SK-N-SH (cell line): ENCODE measurements at regions not wholly inside any gene's neighbourhood (a gene's known extent, or its start where the extent isn't known, plus 50 kb on each side); places are given as distances from the start of the nearest gene placed in this dataset.

Experiments used
- CTCF ChIA-PET: fragments of 300-600, 350-600 bp; formaldehyde crosslinking; extraction: SDS; loops from one replicate; lab custom pipeline; 2021; lab: Yijun Ruan, JAX
- POLR2A ChIA-PET: fragments of 350-600 bp; sonication (Branson Sonifier 250); formaldehyde crosslinking; extraction: SDS; loops from one replicate; lab custom pipeline; 2020; ENCODE audit warnings: antibody characterized with exemption, inconsistent platforms; lab: Yijun Ruan, JAX
- DNase-seq: peaks from one replicate; pipeline ENCODE4 v3.0.0; 2012
- H2AFZ ChIP-seq: fragments of 200-600 bp; sonication (generic); 2 replicates; pipeline ENCODE4 v1.8.1; 2016; ENCODE audit warnings: antibody characterized with exemption, mild to moderate bottlenecking, low read depth
- H3F3A ChIP-seq: fragments of 200-600 bp; sonication (generic); replicated peaks from 2 replicates; pipeline ENCODE3; 2016; ENCODE audit warnings: antibody characterized with exemption, mild to moderate bottlenecking; ENCODE audit not compliant: insufficient read depth
- H3K27ac ChIP-seq, 2 experiments: fragments of 200-500 bp in 1 of 2; fragments of 200-600 bp in 1 of 2; sonication (Bioruptor generic) in 1 of 2; sonication (generic), shearing (Covaris generic) in 1 of 2; 2 replicates each; pipeline versions ENCODE4 v1.5.1 to v1.6.1; 2014 to 2016; ENCODE audit warnings: low read depth in 2 of 2, inconsistent platforms in 1 of 2, low read length in 1 of 2, mild to moderate bottlenecking in 1 of 2, mixed read lengths in 1 of 2
- H3K27me3 ChIP-seq: fragments of 200-600 bp; sonication (generic), shearing (Covaris generic); 2 replicates; pipeline ENCODE4 v1.6.1; 2016; ENCODE audit warnings: mixed run types; ENCODE audit not compliant: insufficient read depth
- H3K36me3 ChIP-seq, 2 experiments: fragments of 200-500 bp in 1 of 2; fragments of 200-600 bp in 1 of 2; sonication (Bioruptor generic) in 1 of 2; sonication (generic) in 1 of 2; replicated peaks in 1 of 2; 2 replicates each; pipeline versions ENCODE3 to v1.5.1; 2014 to 2016; ENCODE audit warnings: low read length in 1 of 2, mild to moderate bottlenecking in 1 of 2; ENCODE audit not compliant: insufficient read depth in 2 of 2, control insufficient read depth in 1 of 2
- H3K4me1 ChIP-seq, 2 experiments: fragments of 200-500 bp in 1 of 2; fragments of 200-600 bp in 1 of 2; sonication (Bioruptor generic) in 1 of 2; sonication (generic), shearing (Covaris generic) in 1 of 2; 2 replicates each; pipeline versions ENCODE4 v1.5.1 to v1.6.1; 2014 to 2016; ENCODE audit warnings: low read depth in 1 of 2, low read length in 1 of 2, mixed run types in 1 of 2; ENCODE audit not compliant: insufficient read depth in 2 of 2, control insufficient read depth in 1 of 2
- H3K4me2 ChIP-seq: fragments of 200-600 bp; sonication (generic), shearing (Covaris generic); 2 replicates; pipeline ENCODE4 v1.6.1; 2017; ENCODE audit warnings: mixed run types
- H3K4me3 ChIP-seq, 2 experiments: fragments of 200-500 bp in 1 of 2; fragments of 200-600 bp in 1 of 2; sonication (Bioruptor generic) in 1 of 2; sonication (generic), shearing (Covaris generic) in 1 of 2; 2 replicates each; pipeline versions ENCODE4 v1.5.1 to v1.8.1; 2014 to 2016; ENCODE audit warnings: low read depth in 2 of 2, inconsistent platforms in 1 of 2, low read length in 1 of 2, mild to moderate bottlenecking in 1 of 2, mixed read lengths in 1 of 2, moderate library complexity in 1 of 2
- H3K79me2 ChIP-seq: fragments of 200-600 bp; sonication (generic); 2 replicates; pipeline ENCODE4 v1.8.1; 2017; ENCODE audit warnings: mild to moderate bottlenecking; ENCODE audit not compliant: insufficient read depth
- H3K9ac ChIP-seq: fragments of 200-600 bp; sonication (generic); 2 replicates; pipeline ENCODE4 v1.6.1; 2017; ENCODE audit warnings: mixed run types
- H3K9me2 ChIP-seq: fragments of 200-600 bp; sonication (generic); 2 replicates; pipeline ENCODE4 v1.6.1; 2017; ENCODE audit warnings: mixed run types
- H3K9me3 ChIP-seq: fragments of 200-600 bp; sonication (generic); 2 replicates; pipeline ENCODE4 v1.6.1; 2017; ENCODE audit warnings: mixed run types, mild to moderate bottlenecking, moderate library complexity
- H4K20me1 ChIP-seq: fragments of 200-600 bp; sonication (generic); 2 replicates; pipeline ENCODE4 v1.6.1; 2017; ENCODE audit warnings: mild to moderate bottlenecking, mixed run types; ENCODE audit not compliant: insufficient read depth
- ELF1 ChIP-seq: IDR thresholded peaks from 2 replicates; pipeline ENCODE4 v1.4.0; 2012
- EZH2phosphoT487 ChIP-seq: fragments of 200-600 bp; sonication (generic); IDR thresholded peaks from 2 replicates; pipeline ENCODE4 v1.6.1; 2017; ENCODE audit warnings: low read depth, mixed run types, mild to moderate bottlenecking, antibody characterized with exemption, moderate library complexity, borderline replicate concordance
- FOXJ3 ChIP-seq: sonication (generic); formaldehyde crosslinking; IDR thresholded peaks from 2 replicates; pipeline ENCODE4 v1.5.1; 2020; ENCODE audit warnings: mild to moderate bottlenecking, missing genetic modification reagents
- GATA2 ChIP-seq: sonication (generic); formaldehyde crosslinking; IDR thresholded peaks from 2 replicates; pipeline ENCODE4 v1.5.0; 2020; ENCODE audit warnings: mild to moderate bottlenecking, missing genetic modification reagents
- IRF3 ChIP-seq: fragments of 150-350 bp; IDR thresholded peaks from 2 replicates; pipeline ENCODE4 v1.6.1; 2016; ENCODE audit warnings: mild to moderate bottlenecking, low read depth, low read length
- JUND ChIP-seq: IDR thresholded peaks from 2 replicates; pipeline ENCODE4 v1.4.0; 2012
- MEF2A ChIP-seq: IDR thresholded peaks from 2 replicates; pipeline ENCODE4 v1.4.0; 2012; ENCODE audit warnings: low read depth, borderline replicate concordance
- MXI1 ChIP-seq: IDR thresholded peaks from 2 replicates; pipeline ENCODE4 v1.6.1; 2012; ENCODE audit warnings: mild to moderate bottlenecking, low read depth, low read length, improper control_type of control experiment
- RAD21 ChIP-seq: IDR thresholded peaks from 2 replicates; pipeline ENCODE4 v1.6.1; 2012; ENCODE audit warnings: mild to moderate bottlenecking, low read length
- RCOR1 ChIP-seq: fragments of 150-350 bp; IDR thresholded peaks from 2 replicates; pipeline ENCODE4 v1.6.1; 2017; ENCODE audit warnings: antibody characterized with exemption, low read length
- RXRA ChIP-seq: IDR thresholded peaks from 2 replicates; pipeline ENCODE4 v1.4.0; 2012; ENCODE audit warnings: low read depth, mild to moderate bottlenecking, borderline replicate concordance
- SIN3A ChIP-seq: IDR thresholded peaks from 2 replicates; pipeline ENCODE4 v1.6.1; 2012; ENCODE audit warnings: low read depth, mild to moderate bottlenecking, low read length, moderate library complexity, borderline replicate concordance
- TCF12 ChIP-seq: IDR thresholded peaks from 2 replicates; pipeline ENCODE4 v1.4.0; 2012
- USF1 ChIP-seq: IDR thresholded peaks from 2 replicates; pipeline ENCODE4 v1.4.0; 2012; ENCODE audit warnings: low read depth, borderline replicate concordance
- USF2 ChIP-seq: fragments of 150-350 bp; IDR thresholded peaks from 2 replicates; pipeline ENCODE4 v1.6.1; 2017; ENCODE audit warnings: antibody characterized with exemption, low read length, low read depth, borderline replicate concordance
- YY1 ChIP-seq: IDR thresholded peaks from 2 replicates; pipeline ENCODE4 v1.4.0; 2012; ENCODE audit warnings: low read depth, mild to moderate bottlenecking
- ZBTB33 ChIP-seq: IDR thresholded peaks from 2 replicates; pipeline ENCODE4 v1.4.0; 2012; ENCODE audit warnings: low read depth, borderline replicate concordance
- WGBS: methylation state at CpG from one replicate; pipeline ENCODE4 v1.1.6; 2017; ENCODE audit warnings: low lambda C conversion rate; 5-methylcytosine and 5-hydroxymethylcytosine counted together

GRCh38 chrX:44770121-44770520 is 73.7 kb upstream of the DUSP21 start:
- Histone ChIP-seq H3K36me3 (no peaks in the 10 kb centered on the region), H3F3A (no peaks in the 10 kb centered on the region), H3K27me3 (peaks cover 9% of the 10 kb centered on the region; the same call in 1 of the 2 replicates), H3K9me3 (no peaks in the 10 kb centered on the region; the same call in 1 of the 2 replicates), H3K27ac (no peak overlapping the region), H3K4me1 (no peaks in the 10 kb centered on the region; a peak in 1 of 4 replicates), H3K4me2 (no peak overlapping the region), H4K20me1 (no peaks in the 10 kb centered on the region)
- ChIA-PET POLR2A (no interaction called here), CTCF (no interaction called here)
- 26% methylated on average over 2 of the region's 2 CpGs for WGBS
- TF ChIP-seq MEF2A = no peak
- no peak for TF ChIP-seq YY1
- TF ChIP-seq IRF3 = no peak
- TF ChIP-seq JUND = no peak
- no peak for TF ChIP-seq RCOR1
- no peak for TF ChIP-seq RAD21
- TF ChIP-seq USF1 = no peak
- TF ChIP-seq ZBTB33 = no peak
- no peak for TF ChIP-seq EZH2phosphoT487
- no peak for TF ChIP-seq USF2
- TF ChIP-seq SIN3A = no peak
- TF ChIP-seq MXI1 = no peak
- no peak for TF ChIP-seq RXRA
- no peak for TF ChIP-seq TCF12
- TF ChIP-seq FOXJ3 (CRISPR knock-in tag) = no peak
- TF ChIP-seq ELF1 = no peak
- no peak for TF ChIP-seq GATA2
- TF ChIP-seq, all 33 proteins: peak for 0
- DNase-seq = no peak
- H3K9me2 ChIP-seq = no peaks in the 10 kb centered on the region
- H2AFZ ChIP-seq = no peak overlapping the region
- H3K79me2 ChIP-seq = no peaks in the 10 kb centered on the region
- H3K9ac ChIP-seq = no peak overlapping the region
- H3K4me3 ChIP-seq = no peak overlapping the region
